ENCODE measurements at regions not wholly inside any gene's neighbourhood (a gene's known extent, or its start where the extent isn't known, plus 50 kb on each side); places are given as distances from the start of the nearest gene placed in this dataset.
"Not testable (repeated sequence)": the region's sequence is repeated elsewhere in the genome, so short reads cannot be mapped to it uniquely, and the experiment has no call there.

DNA sequence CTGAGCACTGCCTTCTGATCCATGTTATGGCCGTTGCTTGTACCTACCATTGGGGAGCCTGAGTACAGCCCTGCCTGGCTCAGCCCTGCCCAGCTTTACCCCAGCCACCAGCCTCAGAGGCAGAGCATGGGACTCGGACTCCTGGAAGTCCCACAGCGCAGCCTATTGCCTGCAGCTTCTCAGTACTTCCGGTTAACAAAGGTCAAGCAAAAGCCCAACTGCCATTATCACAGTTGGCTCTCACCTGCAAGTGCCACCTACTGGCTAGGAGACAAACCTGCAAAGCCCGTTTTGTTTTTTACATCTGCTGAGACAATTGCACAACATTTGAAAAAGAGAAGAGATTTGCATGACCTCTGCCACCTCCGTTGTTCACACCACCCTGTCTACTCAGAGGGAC lies 1081.7 kb downstream of the NAALADL2 start:
- Histone ChIP-seq H3K79me2 (ENCODE audit: low read depth) (no peaks in the 10 kb centered on the region), H3K4me1 (replicated peaks; ENCODE audit: insufficient read depth) (no peaks in the 10 kb centered on the region), H3F3A (ENCODE audit: insufficient read depth, low read depth) (no peaks in the 10 kb centered on the region), H3K9me3 (ENCODE audit: insufficient read depth, low read depth) (peaks cover 4% of the 10 kb centered on the region; the same call in 1 of the 2 replicates), H4K20me1 (ENCODE audit: insufficient read depth) (no peaks in the 10 kb centered on the region), H3K9me2 (ENCODE audit: insufficient read depth) (no peaks in the 10 kb centered on the region), H3K36me3 (ENCODE audit: low read depth) (no peaks in the 10 kb centered on the region), H3K27ac (no peak overlapping the region), H3K4me3 (no peak overlapping the region), H3K27me3 (ENCODE audit: insufficient read depth, low read depth) (no peaks in the 10 kb centered on the region), H2AFZ (no peak overlapping the region), H3K4me2 (no peak overlapping the region)
- peak in 1 of 2 experiments; percentile 14 for DNase-seq
- intact Hi-C loops (cut with micrococcal nuclease; ENCODE audit: unreplicated experiment) = loop anchor here (2.0 kb wide), 1 partner anchor 1078 kb away; no protein-coding TSS in a partner anchor
- ChIA-PET CTCF (no interaction called here), POLR2A (ENCODE audit: unreplicated experiment) (no interaction called here)
- TF ChIP-seq, protein P1, sequence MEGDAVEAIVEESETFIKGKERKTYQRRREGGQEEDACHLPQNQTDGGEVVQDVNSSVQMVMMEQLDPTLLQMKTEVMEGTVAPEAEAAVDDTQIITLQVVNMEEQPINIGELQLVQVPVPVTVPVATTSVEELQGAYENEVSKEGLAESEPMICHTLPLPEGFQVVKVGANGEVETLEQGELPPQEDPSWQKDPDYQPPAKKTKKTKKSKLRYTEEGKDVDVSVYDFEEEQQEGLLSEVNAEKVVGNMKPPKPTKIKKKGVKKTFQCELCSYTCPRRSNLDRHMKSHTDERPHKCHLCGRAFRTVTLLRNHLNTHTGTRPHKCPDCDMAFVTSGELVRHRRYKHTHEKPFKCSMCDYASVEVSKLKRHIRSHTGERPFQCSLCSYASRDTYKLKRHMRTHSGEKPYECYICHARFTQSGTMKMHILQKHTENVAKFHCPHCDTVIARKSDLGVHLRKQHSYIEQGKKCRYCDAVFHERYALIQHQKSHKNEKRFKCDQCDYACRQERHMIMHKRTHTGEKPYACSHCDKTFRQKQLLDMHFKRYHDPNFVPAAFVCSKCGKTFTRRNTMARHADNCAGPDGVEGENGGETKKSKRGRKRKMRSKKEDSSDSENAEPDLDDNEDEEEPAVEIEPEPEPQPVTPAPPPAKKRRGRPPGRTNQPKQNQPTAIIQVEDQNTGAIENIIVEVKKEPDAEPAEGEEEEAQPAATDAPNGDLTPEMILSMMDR (conservative IDR thresholded peaks at IDR 0.05) = no peak
- no peak for TF ChIP-seq EZH2 (IDR thresholded peaks at IDR 0.05; ENCODE audit: low read depth)
- BruUV-seq (replicated peaks) = no TSS peak

DNA sequence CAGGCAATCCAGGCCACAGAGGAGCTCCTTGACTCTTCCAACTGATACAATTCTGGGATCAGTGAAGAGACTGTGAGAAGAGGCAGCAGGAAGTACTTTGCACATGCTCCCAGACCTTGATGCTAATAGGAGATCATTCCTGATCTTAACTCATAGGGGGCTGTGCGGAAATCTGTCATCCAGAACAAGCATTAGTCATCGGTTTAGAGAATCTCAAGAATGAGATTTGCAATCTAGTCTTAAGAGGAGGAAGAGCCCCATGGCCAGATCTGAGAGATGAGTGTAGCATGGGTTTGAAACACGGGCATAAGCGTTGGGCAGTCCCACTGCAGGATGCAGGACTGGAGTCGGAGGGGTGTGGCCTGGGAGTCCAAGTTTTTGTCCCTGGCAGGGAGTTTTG lies 1081.1 kb downstream of the NAALADL2 start:
- TF ChIP-seq, protein P1 (conservative IDR thresholded peaks at IDR 0.05) = no peak
- no peak for TF ChIP-seq EZH2 (IDR thresholded peaks at IDR 0.05; ENCODE audit: low read depth)
- BruUV-seq (replicated peaks) = no TSS peak
- CTCF ChIA-PET = no interaction called here
- Histone ChIP-seq H3K9me2 (ENCODE audit: insufficient read depth) (no peaks in the 10 kb centered on the region), H3K4me1 (replicated peaks; ENCODE audit: insufficient read depth) (no peaks in the 10 kb centered on the region), H3K4me3 (no peak overlapping the region), H3K79me2 (ENCODE audit: low read depth) (no peaks in the 10 kb centered on the region), H3K9me3 (ENCODE audit: insufficient read depth, low read depth) (peaks cover 9% of the 10 kb centered on the region; the same call in 1 of the 2 replicates), H3K4me2 (no peak overlapping the region), H3K27me3 (ENCODE audit: insufficient read depth, low read depth) (no peaks in the 10 kb centered on the region), H3K27ac (no peak overlapping the region), H4K20me1 (ENCODE audit: insufficient read depth) (no peaks in the 10 kb centered on the region), H2AFZ (no peak overlapping the region), H3F3A (ENCODE audit: insufficient read depth, low read depth) (no peaks in the 10 kb centered on the region), H3K36me3 (ENCODE audit: low read depth) (no peaks in the 10 kb centered on the region)
- POLR2A ChIA-PET (ENCODE audit: unreplicated experiment) = no interaction called here
- DNase-seq = no peak
- intact Hi-C loops (cut with micrococcal nuclease; ENCODE audit: unreplicated experiment) = loop anchor here (2.0 kb wide), 1 partner anchor 1077 kb away; no protein-coding TSS in a partner anchor

DNA sequence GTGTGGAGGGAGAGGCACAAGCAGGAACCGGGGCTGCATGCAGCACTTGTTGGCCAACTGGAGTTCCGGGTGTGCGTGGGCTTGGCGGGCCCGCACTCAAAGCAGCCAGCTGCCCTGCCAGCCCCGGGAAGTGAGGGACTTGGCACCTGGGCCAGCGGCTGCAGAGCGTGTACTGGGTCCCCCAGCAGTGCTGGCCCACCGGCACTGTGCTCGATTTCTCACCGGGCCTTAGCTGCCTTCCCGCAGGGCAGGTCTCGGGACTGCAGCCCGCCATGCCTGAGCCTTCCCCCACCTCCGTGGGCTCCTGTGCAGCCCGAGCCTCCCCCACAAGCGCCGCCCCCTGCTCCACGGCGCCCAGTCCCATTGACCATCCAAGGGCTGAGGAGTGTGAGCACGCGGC lies 1078.2 kb downstream of the NAALADL2 start:
- H3K4me2 ChIP-seq; H3K9me3 ChIP-seq (ENCODE audit: insufficient read depth, low read depth); H4K20me1 ChIP-seq (ENCODE audit: insufficient read depth); H3F3A ChIP-seq (ENCODE audit: insufficient read depth, low read depth); H3K4me1 ChIP-seq (replicated peaks; ENCODE audit: insufficient read depth); BruUV-seq (replicated peaks); H3K27ac ChIP-seq; intact Hi-C loops (cut with micrococcal nuclease; ENCODE audit: unreplicated experiment); H3K27me3 ChIP-seq (ENCODE audit: insufficient read depth, low read depth); CTCF ChIA-PET; H3K4me3 ChIP-seq; H2AFZ ChIP-seq; H3K79me2 ChIP-seq (ENCODE audit: low read depth); H3K9me2 ChIP-seq (ENCODE audit: insufficient read depth); H3K36me3 ChIP-seq (ENCODE audit: low read depth); POLR2A ChIA-PET (ENCODE audit: unreplicated experiment); DNase-seq: not testable (repeated sequence)

DNA sequence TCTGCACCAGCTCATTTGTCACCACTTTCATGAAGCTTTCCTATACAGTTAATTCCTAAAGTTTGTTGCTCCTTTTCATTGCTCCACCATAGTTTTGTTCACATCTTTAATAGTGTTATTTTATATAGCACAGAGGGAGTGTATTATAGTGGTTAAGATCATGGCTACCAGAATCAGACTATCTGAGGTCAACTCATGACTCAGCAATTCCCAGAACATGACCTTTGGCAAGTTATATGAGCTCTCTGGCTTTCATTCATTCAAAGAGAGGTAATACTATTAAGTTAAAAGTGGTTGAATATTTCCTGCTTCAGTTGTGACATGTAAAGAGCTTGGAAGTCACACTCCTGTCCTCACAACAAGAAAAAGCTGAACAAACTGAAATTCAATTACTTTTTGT lies 1073.5 kb downstream of the NAALADL2 start:
- ChIA-PET CTCF (no interaction called here), POLR2A (ENCODE audit: unreplicated experiment) (no interaction called here)
- H3K27ac ChIP-seq = no peak overlapping the region
- peaks cover 5% of the 10 kb centered on the region; the same call in 1 of the 2 replicates for H3K9me3 ChIP-seq (ENCODE audit: insufficient read depth, low read depth)
- H3K4me3 ChIP-seq = no peak overlapping the region
- intact Hi-C loops (cut with micrococcal nuclease; ENCODE audit: unreplicated experiment) = no loop called here
- TF ChIP-seq, protein P1 (conservative IDR thresholded peaks at IDR 0.05) = no peak
- TF ChIP-seq EZH2 (IDR thresholded peaks at IDR 0.05; ENCODE audit: low read depth) = no peak
- peak overlapping the region; percentile 23; the same call in 1 of the 2 replicates for H2AFZ ChIP-seq
- BruUV-seq (replicated peaks) = no TSS peak
- no peaks in the 10 kb centered on the region for H3K79me2 ChIP-seq (ENCODE audit: low read depth)
- H3F3A ChIP-seq (ENCODE audit: insufficient read depth, low read depth) = no peaks in the 10 kb centered on the region
- H3K4me1 ChIP-seq (replicated peaks; ENCODE audit: insufficient read depth) = peaks cover 8% of the 10 kb centered on the region
- H3K36me3 ChIP-seq (ENCODE audit: low read depth) = no peaks in the 10 kb centered on the region
- DNase-seq = no peak
- no peaks in the 10 kb centered on the region for H3K27me3 ChIP-seq (ENCODE audit: insufficient read depth, low read depth)
- no peak overlapping the region for H3K4me2 ChIP-seq
- H3K9me2 ChIP-seq (ENCODE audit: insufficient read depth) = no peaks in the 10 kb centered on the region
- H4K20me1 ChIP-seq (ENCODE audit: insufficient read depth) = no peaks in the 10 kb centered on the region

All from PC-9 (cell line).